DMS 273 (cell line): ENCODE measurements at regions not wholly inside any gene's neighbourhood (a gene's known extent, or its start where the extent isn't known, plus 50 kb on each side); places are given as distances from the start of the nearest gene placed in this dataset.
A peak's percentile ranks its signal among the peaks of the same experiment; 100 is the strongest.

Source experiments
- DNase-seq: peaks from one replicate; lab custom pipeline; 2025; ENCODE audit not compliant: unreplicated experiment; lab: John Stamatoyannopoulos, UW

GRCh38 chr2:172200495-172201085 is 97.9 kb upstream of the DLX2 start:
- peak; percentile 69 for DNase-seq

GRCh38 chr2:172204309-172204708 is 101.6 kb upstream of the DLX2 start:
- DNase-seq: no peak

DNA sequence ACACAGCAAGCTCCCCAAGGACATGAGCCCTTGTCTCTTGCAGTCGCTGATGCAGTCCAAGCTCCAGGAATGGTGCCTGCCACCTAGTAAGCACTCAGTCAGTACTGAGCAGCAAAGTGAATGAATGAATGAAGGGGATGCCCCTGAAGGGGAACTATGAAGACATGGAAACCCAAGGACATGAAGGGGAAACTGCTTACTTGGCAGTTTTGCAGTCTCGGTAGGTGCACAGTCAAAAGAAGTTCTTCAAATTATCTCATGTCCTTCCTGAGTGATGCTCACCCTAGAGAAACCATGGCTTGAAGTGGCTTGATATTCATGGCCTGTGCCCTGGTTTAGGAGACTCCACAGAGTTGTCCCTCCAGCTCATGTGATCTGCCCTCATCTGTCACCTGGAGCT is 102.1 kb upstream of the DLX2 start:
- no peak for DNase-seq

DNA sequence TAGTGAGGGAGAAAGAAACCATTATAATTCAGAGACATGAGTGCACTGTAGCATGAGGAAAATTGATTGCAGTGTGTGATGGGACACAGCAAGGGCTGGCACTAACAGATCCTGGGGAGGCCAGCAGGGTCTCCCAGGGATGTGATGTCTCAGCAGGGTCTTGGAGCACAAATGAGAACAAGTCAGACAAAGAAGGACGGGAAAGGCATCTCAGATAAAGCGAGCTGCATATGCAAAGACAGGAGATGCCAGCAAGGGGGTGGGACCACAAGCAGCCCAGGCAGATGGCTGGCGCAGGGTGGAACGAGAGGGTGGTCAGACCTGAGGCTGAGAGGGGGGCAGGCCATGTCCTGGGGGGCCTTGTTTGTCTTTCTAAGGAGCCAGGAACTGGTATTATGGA is 102.6 kb upstream of the DLX2 start:
- no peak for DNase-seq

DNA sequence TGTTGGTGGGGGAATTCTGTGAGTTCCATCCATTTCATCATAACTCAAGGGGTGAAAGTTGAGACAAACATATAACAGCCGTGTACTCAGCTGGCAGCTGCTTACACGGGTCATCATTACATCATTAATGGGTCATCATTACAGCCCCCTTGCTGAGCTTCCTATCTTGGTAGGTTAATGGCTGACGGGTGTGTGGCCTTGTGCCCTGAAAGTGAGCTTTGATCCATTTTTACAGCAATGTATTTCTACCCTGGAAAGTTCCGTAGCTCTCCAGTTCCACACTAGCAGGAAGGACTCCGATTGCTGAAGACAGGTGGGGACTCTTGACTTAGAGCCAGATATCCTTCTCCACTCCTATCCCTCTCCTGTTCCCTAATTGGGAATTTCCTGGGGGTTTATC is 105.2 kb upstream of the DLX2 start:
- DNase-seq: no peak

DNA sequence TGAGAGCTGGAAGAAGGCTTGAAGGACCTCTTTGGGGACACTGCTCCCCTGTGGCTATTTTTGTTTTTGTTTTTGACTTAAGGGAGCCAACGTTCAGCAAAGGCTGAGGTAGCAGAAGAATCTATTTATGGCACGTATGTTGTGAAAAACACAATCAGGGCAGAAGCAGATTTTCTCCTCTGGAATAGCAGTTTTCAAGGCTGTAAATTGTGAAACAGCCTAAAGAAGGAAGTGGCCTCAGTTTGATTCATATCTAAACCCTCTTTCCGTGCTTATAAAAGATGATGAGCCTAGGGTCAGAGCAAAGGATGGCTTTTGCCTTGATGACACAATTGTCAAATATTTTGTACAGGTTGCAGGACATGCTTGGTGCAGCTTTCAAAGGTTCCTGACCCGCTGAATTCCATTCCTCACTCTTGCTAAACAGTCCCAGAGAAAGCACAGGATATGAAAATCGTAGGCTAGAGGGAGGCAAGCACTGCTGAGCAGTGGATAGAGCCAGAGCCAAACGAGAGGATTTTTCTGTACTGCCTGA is 106.2 kb upstream of the DLX2 start:
- DNase-seq: no peak

DNA sequence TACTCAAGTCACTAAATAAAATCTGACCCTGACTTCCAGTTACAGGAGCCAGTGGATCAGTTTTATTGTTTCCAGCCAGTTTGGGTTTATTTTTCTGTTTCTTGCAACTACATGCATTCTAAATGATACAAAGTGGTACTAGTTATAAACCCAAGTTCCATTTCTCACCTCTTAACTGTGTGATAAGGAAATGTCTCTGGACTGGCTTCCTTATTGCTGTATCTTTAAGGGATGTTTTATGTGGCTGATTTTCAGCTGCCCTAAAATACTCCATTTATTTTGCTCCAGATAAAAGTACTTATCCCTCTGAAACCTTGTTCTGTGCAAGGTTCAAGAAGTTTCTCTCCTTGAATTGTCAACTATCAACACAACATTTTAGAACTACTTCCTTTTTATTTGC is 107.9 kb upstream of the DLX2 start:
- DNase-seq: no peak

DNA sequence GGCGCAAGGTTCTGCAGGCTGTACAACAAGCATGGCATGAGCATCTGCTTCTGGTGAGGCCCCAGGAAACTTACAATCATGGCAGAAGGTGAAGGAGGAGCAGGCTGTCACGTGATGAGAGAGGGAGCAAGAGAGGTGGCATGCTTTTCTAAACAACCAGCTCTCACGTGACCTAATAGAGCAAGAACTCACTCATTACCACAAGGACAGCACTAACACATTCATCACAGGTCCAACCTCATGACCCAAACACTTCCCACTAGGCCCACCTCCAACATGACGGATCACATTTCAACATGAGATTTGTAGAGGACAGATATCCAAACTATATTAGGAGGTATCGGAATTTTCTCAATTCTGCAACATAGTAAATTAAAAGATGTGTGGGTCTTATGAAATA is 108.8 kb upstream of the DLX2 start:
- no peak for DNase-seq

DNA sequence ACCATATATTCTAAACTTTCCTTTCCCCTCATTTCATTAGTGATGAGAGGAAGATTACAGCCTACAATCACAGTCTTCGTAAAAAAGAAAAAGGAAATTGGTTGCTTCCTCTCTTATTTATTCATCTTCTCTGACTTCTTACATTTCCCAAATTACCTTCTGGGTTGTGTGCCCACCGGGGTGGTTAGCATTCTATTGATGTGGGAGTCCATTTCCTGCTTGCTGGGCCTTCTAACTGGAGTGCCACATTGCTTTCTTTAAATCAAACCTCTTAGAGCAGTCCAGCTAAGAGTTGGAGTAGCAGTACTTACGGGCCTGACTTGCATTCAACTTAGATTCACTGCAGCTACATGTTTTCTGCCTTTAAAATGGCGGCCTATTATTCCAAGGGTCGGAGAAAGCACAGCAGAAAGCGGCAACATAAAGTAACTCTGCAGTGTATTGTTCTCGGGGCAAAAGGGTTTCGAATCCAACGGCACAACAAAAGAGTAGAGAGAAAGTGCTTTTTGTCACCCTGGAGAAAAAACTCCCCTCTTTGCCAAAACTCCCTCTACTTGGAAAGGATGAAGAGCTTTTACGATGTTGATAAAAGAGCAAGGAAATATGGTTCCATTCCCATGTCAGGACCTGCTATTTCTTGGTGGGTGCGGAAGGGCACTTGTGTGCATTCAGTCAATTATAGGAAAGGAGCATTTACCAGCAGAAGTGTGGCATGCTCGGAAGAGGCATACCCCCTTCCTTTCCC is 110.6 kb upstream of the DLX2 start:
- no peak for DNase-seq

DNA sequence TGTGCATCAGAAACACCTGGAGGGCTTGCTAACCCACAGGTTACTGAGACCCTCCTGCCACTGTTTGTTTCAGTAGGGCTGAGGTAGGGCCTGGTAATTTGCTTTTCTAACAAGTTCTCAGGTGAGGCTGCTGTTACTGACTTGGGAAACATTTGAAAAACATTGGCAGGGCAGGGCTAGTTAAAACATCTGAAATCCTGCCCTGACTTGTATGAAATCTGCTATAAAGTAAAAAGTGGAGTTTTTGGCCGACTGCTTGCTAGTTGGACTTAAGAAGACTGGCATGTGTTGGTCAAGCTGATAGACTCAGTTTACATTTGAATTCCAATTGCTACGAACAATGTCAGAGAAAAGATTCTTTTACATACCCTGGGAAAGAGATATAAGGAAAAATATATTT is 111.6 kb upstream of the DLX2 start:
- DNase-seq: no peak

DNA sequence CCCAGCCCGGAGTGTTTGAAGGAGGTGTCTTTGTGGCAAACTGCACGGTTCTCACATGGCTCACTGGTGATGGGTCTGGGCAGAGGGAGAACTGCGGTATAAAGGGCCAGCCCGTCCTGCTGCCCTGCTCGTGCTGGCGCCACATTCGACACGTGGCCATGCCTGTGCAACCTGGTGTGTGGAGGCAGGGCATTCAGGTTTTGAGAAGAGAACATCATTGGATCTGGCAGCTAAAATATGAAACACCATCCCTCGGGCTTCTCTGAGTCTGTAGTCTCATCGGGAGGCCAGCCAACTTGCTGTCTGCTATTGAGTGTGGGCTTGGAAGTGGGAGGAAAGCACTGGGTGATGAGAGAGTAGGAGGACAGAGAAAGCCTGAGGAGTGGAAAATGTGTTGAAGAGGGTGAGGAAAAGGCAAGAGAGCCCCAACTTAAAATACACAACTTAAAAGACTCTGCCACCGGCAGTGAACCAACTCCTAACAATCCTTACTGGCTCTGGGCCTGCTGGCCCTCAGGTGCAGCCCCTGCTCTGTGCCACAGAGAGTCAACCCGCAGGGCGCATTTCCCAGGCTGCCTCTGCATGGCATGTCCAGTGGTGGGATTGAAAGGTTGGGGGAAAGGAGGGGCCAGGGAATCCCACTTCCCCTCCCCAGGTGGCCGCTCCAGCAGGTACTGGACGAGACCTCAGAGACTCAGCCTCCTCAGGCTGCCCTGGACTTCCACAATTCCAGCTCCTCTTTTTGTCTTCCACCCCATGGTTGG is 112.7 kb upstream of the DLX2 start:
- no peak for DNase-seq

DNA sequence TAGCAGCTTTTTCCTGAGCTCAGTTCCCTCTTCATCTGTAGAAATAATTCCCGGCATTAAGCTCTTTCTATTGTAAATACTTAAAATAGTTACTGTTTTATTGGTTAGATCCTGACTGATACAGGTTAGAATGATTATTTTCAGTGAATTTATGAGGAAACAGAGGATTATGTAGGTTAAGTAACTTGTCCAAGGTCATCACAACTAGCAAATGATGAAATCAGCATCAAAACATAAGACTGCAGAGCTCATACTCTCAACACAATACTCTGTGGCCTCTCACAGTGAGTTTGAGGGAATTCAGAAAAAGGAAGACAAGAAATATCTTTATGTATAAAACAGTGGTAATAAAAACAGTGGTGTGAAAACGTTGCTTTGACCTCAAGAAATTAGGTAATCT is 113.2 kb upstream of the DLX2 start:
- DNase-seq: no peak

DNA sequence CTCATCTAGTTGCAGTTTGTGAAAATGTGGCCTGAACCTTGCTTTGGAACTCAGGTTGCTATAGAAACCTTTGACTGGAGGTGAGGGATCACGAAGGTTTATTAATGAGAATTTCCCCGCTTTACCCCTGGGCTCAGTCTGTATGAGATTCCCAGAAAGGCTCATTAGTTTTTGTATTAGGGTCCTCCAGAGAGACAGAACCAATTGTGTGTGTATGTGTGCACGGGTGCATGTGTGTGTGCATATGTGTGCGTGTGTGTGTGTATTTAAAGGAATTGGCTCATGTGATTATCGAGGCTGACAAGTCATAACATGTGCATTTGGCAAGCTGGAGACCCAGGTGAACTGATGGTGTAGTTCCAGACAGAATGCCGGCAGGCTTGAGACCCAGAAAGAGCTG is 113.8 kb upstream of the DLX2 start:
- peak; percentile 50 for DNase-seq

DNA sequence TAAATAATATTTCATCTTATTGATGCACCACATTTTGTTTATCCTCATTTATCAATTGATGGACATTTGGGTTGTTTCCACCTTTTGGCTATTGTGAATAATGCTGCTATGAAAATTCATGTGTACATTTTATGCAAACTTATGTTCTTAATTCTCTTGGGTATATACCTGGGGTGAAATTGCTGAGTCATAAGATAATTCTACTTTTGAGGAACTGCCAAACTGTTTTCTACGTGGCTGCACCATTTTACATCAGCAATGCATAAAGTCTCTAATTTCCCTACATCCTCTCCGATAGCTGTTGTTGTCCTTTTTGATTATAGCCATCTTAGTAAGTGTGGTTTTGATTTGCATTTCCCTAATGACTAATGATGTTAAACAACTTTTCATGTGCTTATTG is 116.5 kb upstream of the DLX2 start:
- DNase-seq: no peak

- DNase-seq: no peak
These were observed 117.4 kb upstream of the DLX2 start for GRCh38 chr2:172220121-172220520.

GRCh38 chr2:172223601-172224054 is 120.9 kb upstream of the DLX2 start:
- no peak for DNase-seq

DNA sequence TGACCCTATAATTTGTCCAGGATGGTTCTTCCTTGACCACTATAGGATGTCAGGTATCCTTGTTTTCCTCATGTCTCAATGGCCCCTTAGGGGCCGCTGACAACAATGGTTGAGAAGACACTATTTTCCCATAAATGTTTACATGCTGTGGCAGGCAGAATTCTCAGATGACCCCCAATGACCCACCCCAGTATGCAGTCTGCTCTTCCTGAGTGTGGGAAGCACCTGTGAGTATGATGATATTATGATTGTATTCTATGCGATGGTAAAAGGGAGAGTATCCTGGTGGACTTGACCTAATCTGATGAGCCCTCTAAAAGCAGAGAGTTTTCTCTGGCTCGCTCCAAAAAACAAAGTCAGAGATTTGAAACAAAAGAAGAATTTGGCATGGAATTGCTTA is 123.1 kb upstream of the DLX2 start:
- no peak for DNase-seq

- no peak for DNase-seq
These were observed 123.8 kb upstream of the DLX2 start for GRCh38 chr2:172226244-172227061.

DNA sequence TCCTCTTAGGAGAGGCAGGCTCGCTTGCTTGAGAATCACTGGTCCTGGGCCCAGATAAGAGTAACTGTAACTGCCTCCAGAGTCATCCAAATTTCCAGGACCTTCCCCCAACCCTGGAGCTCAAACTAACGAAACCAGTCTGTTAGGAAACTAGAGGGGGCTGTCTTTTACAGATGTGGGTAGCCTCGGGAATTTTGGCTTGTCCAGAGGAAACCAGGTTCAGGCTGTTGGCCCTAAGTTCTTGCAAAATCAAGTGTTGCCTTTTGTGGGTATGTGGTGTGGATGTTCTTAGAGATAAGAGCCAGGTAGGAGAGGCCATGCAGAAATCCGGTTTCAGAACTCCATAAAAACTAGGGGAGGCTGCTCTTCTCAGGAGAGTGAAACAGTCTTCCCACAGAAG is 125.0 kb upstream of the DLX2 start:
- DNase-seq: no peak

GRCh38 chr2:172228177-172228808 is 125.6 kb upstream of the DLX2 start:
- DNase-seq: peak; percentile 75

- no peak for DNase-seq
These were observed 126.4 kb upstream of the DLX2 start for GRCh38 chr2:172229125-172229524.
